GM19467 (cell line): ENCODE measurements at regions not wholly inside any gene's neighbourhood (a gene's known extent, or its start where the extent isn't known, plus 50 kb on each side); places are given as distances from the start of the nearest gene placed in this dataset.
"Not testable (repeated sequence)": the region's sequence is repeated elsewhere in the genome, so short reads cannot be mapped to it uniquely, and the experiment has no call there.

Experiments used
- ATAC-seq: cut with Tn5 transposase; IDR thresholded peaks from one replicate; pipeline ENCODE4 v1.9.1; 2021; ENCODE audit warnings: mild to moderate bottlenecking, moderate library complexity; ENCODE audit not compliant: unreplicated experiment

DNA sequence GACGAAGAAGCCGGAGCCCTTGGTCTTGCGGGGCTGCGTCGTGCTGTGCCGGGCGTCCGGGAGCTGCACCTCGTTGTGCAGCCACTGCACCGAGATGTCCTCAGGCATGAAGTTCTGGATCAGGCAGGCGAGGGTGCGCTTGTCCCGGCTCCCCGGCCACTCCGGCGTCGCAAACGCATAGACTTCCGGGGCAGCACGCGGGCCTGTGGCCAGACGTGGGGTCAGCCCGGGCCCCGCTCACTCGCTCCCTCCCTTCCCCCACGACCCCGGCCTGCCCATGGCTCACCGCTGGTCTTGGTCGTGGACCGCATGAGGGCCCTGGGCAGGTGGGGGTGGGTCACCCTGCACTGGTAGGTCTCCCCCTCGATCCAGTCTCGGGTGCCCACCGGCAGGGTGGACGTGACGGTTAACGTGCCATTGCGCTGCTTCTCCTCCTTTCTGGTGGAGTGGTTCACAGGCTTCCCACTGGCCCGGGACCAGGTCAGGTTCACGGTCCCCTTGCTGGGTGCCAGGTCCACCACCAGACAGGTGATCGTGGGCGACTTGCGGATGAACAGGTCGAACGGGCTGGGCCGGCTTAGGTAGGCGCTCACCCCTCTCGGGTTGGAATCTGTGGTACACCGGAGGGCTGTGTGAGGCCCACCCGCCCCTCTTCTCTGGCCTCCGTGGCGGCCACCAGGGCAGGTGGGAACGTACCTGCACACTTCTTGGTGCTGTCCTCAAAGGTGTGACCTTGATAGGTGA, 74.0 kb downstream of the TMEM121 start:
- not testable (repeated sequence) for ATAC-seq

DNA sequence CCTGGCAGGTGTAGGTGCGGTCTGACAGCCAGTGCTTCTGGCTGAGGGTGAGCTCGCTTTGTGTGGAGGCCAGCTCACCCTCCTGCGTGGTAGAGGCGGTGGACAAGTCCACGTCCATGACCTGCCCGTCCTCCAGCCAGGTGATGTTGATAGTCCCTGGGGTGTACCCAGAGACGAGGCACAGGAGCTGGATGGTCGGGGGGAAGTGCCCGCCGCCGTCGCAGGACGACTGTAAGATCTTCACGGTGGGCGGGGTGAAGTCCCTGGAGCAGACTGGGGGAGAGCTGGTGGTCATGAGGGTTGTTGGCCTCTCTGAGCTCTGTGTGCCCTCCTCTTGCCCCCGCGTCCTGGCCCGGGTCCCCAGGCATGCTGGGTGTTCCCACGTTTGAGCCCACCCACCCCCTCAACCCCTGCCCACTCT, 74.6 kb downstream of the TMEM121 start:
- ATAC-seq, result no peak

DNA sequence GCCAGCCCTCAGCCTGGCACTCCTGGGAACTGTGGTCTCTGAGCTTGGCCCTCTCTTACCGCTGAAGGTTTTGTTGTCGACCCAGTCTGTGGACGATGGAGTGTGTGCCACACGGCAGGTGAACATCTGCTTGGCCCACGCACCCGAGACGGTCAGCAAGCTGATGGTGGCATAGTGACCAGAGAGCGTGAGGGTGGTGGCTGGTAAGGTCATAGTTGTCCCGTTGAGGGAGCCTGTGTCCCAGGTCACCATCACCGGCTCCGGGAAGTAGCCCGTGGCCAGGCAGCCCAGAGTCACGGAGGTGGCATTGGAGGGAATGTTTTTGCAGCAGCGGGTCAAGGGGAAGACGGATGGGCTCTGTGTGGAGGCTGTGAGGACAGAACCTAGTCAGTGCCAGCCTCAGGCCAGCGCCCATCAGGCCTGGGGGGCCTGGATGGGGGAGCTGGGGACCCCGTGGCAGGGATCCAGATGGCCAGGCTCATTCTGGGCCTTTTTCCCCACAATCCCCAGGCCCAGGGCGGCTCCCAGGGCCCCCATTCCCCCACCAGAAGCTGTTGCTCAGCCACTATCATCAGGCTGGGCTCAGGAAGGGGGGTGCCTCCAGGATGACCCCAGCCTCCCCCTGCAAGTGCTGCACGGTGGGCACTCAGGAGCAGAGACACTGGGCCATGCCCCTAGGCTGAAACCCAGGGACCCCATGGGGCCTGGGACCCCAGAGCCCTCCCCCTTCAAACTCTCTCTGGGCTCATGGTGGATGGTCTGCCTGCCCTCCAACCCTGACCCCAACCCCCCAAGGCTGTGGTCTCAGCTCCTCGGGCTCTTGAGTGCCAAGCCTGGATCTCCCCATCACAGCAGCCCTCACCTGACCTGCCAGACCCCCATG, 75.2 kb downstream of the TMEM121 start:
- ATAC-seq, result no peak

DNA sequence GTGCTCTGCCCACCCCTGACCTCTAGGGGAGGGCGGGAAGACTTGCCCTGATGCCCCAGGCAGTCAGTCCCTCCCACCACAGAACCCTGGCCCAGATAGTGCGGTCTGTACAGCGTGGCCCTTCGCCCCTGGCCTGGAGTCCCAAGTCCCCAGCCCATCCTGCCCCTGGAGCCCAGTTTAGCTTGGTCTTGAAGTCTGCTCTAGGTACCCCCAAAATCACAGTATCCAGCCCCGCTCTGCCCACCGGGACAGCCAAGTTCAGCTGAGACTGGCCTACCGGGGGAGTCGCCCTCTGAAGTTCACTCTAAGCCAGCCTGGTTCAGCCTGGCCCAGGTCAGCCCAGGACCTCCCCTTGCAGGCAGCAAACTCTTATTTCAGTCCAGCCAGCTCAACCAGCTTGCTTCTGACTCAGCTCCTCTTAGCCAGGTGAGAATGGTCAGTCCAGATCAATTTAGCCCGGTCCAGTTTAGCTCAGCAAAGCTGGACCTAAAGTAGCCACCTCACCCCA, 75.9 kb downstream of the TMEM121 start:
- ATAC-seq, result no peak

DNA sequence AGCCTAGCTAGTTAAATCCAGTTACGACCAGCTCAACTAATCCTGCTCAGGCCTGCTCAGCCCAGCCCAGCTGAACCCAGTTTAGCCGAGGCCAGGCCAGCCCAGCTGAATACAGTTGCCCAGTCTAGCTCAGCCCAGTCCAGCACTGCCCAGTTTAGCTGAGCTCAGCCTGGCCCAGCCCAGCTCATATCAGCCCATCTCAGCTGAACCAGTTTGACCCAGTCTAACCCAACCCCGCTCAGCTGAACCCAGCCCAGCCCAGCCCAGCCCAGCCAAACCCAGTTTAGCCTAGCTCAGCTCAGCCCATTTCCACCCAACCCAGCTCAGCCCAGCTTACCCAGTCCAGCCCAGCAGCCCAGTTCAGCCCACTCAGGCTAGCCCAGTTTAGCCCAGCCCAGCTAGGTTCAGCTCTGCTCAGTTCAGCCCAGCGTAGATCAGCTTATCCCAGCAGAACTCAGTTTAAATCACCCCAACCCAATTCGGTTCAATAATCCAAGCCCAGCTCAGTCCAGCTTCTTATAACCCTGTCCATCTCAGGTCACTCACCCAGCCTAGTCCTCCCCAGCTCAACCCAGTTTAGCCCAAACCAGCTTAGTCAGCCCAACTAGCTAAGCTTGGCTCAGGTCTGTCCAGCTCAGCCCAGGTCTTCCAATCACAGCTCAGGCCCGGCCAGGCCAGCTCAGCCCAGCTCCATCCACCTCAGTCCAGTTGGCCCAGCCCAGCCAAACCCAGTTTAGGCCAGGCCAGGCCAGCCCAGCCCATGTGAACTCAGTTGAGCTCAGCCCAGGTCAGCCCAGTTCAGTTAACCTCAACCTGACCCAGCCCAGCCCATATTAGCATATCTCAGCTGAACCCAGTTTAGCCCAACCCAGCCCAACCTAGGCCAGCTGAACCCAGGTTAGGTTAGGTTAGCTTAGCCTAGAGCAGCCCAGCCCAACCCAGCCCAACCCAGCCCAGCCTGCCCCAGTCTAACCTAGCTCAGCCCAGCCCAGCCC, 76.7 kb downstream of the TMEM121 start:
- ATAC-seq, result no peak

DNA sequence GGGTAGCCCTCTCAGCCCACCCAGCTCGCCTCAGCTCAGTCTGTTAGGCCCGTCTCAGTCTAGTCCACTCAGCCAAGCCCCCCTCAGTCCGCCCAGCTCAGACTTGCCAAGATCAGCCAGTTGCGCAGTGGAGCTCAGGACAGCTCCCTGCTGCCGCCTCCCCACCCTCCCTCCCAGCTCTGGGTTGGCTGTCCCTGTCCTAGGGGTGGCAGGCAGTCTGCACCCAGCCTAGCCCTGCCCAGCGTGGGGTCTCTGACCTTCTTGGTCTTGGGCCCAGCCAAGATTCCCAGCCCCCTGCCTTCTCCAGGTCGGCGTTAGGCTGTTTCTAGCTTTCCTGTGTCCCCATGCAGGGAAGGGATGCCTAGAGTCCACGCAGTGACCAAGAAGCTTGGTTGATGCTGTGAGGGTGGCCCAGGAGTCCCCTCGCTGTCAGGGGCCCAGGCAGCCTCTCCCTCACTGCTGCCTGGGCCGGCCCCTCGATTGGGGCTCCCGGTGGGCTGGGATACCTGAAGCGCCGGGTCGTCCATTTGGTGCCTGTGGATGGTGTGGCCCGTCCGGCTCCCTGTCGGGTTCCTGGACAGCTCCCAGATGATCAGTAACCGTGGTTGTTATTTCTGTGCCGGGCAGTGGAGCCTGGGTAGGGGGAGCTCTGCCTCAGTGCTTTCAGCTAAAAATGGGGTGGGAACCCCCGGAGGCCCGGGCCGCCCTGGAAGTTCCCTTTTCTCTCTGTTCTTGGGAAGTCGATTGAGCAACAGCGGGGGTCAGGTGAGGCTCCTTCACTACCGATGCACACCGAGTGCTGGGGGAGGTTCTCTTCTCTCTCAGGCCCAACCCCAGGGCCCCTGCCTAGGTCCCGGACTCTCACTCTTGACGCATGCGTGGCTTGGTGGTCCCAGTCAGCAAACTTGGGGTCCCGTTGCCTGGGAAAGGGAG, 78.4 kb downstream of the TMEM121 start:
- ATAC-seq, result not testable (repeated sequence)

DNA sequence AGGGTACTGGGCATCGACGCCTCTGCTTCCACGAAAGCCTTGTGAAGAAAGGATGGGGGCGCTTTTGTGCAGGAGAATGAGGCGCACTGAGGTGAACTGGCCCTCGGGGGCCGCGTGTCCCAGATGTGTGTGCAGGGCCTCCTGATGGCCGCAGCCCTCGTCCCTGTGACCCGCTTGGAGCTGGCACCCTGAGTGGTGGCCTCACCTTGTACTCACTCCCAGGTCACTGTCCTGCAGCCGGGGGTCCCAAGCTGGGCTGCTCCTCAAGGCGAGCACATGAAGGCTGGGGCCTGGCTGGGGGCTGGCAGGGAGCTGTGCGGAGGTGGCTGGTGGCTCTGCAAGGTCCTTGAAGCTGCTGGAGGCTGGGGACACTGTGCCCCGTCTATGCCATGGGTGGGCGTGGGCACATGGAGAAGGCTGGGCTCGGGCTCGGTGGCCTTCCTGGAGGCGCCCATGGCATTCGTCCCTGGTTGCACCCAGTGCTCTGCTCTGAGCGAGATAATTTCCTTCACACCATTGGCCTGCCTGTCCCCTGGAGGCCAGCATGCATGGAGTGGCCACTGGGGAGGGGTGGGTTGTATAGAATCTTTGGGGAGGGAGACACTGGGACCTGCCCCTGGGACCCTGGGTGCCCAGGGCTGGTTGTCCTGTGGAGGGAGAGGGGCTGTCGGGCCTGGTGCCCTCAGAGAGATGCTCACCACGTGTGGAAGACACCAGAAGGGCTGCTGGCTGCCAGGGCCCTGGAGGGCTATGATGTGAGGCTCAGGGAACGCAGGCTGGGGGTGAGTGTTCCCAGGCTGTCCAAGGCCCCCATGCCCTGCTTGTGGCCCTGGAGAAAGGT, 79.3 kb downstream of the TMEM121 start:
- ATAC-seq, result no peak

DNA sequence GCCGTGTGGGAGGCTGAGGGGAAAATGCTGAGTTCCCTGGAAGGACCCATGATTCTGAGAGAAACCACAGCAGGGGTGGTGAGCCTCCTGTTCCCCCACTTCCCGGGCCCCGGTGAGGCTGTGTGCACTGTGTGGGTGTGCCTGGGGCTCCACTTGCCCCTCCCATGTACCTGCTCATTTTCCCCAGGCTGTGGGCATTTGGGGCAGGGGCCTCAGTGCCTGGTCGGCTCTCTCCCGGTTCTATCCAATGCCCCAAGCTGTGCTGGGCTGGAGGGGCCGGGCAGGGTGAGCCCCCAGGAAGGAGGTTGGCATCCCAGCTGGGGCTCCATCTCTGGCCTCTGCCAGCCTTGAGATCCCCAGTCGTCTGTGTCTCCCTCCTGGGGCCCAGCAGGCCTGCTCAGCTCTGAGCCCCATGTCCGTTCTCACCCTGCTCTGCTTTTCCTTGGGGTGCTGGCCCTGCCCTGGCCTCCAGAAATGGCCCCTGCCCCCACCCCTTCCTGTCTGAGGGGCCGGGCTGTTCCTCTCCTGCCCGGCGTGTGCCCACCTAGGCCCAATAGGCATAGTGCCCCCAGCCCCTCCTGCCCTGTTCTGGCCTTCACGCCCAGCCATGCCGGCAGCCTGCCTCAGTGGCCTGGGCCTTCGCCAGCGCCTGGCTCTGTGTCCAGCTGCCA, 80.1 kb downstream of the TMEM121 start:
- ATAC-seq, result not testable (repeated sequence)

DNA sequence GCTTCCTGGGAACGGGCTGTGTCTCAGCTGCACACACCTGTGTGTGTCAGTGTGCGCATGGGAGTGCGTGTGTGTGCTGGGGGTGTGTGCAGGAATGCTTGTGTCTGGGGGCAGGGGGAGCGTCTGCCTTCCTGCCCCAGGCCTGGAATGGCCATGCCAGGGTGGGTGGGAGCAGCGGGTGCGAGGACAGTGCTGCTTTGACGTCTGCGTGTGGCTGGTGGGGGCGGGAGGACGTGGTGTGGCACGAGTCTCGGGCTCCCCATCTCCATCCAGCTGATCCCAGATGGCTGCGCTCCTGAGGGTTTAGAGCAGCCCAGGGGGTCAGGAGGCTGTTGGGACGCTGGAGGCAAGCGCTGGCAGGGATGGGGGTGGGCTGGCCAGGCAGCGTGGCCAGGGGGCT, 80.6 kb downstream of the TMEM121 start:
- not testable (repeated sequence) for ATAC-seq

DNA sequence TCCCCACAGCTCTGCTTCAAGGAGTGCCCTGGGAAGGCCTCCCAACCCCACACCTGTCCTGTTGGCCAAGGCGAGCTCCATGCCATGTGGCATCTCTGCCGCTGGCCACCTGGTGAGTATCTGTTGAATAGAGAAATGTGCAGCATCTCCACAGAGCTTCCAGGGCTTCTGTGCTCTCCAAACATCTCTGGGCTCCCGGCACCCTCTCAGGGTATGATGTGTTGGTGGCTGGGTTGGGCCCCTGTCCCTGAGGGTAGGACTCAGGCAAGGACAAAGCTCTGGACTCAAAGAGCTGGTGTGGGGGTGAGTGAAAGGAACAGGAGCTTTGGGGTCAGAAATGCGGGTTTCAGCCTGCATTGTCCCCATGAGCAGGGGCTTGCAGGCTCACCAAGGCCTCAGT, 88.6 kb downstream of the TMEM121 start:
- ATAC-seq, result not testable (repeated sequence)

DNA sequence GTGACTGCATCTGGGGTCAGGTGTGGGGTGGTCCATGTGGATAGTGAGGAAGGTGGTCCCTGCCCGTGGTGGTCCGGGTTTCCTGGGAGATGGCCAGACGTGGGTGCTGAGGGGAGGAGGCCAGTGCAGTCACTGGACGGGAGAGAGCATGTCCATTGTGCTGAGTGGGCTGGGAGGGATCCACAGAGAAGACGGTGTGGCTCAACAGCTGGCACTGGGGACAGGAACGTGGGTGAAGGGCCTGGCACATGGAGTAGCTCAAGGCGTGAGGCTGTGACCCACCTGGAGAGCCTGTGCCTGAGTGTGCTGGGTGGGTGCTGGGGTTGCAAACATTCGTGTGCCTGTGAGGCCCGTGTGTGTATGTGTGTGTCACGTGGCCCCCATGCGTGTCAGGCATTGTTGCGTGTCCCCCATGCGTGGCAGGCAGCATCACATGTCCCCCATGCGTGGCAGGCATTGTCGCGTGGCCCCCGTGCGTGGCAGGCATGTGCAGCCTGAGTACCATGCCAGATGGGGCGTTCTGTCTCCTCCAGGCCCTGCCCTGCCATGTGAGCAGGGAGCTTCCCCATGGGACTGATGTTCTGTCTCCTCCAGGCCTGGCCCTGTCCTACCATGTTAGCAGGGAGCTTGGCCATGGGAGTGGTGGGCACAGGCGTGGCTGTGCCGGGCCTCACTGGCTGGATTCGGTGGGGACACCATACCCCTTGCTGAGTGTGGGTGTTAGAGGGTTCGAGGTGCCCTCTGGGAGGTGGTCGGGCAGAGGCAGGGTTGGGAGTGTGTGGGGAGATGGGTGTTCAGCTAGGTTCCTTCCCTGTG, 89.8 kb downstream of the TMEM121 start:
- ATAC-seq, result not testable (repeated sequence)

DNA sequence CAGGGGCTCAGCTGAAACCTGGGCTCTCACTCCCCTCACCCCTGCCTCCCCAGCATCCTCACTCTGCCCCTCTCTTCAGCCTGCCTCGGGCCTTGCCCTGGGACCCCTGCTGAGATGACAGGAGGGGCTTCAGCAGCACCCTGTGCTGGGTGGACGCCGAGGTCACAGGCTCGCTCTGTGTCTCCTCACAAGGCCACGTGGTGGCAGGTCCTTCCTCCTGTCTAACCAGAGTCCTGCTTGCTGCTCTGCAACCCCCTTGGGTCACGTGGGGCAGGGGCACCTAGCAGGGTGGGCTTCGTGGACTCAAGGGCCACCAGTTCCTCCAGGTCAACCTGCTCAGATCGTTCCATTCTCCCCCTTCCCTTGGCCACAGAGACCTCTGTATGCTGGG, 90.4 kb downstream of the TMEM121 start:
- no peak for ATAC-seq

DNA sequence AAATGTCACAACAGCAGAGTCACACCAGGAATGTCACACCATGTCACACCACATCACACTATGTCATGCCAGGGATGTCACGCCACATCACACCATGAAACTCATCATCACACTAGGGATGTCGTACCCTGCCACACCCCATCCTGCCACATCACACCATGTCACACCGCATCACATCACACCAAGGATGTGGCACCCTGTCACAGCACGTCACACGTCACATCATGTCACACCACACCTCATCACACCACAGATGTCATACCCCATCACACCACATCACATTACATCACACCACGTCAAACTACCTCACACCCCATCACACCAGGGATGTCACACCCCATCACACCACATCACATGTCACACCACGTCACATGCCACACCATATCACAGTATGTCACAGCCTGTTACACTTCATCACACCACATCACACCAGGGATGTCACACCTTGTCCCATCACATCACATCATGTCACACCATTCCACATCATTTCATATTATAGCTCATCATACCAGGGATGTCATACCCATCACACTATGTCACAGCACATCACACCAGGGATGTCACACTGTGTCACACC, 90.9 kb downstream of the TMEM121 start:
- no peak for ATAC-seq

DNA sequence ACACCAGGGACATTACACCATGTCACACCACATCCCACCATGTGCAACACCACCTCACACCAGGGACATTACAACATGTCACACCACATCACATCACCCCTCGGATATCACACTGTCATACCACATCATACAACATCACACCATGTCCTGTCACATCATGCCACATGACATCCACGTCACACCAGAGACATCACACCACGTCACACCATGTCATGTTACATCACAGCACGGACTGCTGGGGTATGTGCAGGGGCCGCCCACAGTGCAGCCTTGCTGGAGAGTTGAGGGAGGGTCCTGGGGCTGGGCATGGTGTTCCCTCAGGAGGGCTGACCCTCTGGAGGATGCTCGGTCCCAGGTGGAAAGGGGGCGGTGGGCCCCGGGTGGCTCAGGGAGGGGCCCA, 91.4 kb downstream of the TMEM121 start:
- not testable (repeated sequence) for ATAC-seq

DNA sequence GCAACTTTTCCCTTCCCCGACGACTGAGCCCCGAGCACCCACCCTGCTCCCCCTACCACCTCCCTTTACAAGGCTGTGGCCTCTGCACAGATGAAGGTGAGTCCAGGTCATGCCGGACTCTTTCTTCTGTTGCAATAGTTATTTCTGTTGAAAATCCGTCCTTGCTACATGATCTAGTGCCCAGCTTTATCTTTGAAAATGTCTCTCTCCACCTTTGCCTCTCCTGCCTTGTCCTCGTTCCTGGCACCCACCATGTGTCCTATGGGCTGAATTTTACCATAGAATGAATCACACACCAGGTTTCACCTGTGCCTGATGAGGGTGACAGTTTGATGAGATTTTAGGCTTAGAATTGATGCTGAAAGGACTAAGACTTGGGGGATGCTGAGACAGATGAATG, 92.9 kb downstream of the TMEM121 start:
- ATAC-seq, result not testable (repeated sequence)

DNA sequence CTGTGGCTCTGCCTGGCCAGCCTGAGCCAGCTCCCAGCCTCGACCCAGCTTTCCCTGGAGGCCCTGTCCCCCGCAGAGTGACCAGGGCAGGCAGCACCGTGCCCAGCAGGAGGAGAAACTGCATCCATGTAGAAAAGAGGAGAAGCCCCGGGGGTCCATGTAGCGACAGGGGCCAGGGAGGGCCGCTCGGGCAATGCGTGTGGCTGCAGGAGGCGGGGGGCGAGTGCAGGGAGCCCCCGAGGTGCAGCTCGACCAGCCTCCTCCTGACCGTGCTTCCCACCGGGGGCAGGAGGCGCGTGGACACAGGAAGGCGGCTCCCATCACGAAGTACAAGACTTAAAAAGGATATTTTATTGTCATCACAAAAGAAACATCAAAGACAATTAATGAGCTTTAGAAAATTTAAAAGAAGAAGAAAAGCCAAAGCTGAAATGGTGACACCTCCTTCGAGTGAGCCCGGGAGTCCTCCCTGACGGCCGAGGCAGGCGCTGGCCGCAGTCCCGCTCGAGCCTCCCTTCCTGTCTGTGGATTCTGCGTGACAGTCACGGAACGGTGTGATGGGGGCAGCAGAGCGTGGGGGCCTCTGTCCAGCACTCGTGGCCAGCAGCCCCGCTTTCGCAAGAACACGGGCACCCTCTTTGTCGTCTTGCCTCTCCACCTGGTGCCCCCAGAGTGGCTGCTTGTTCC, 93.9 kb downstream of the TMEM121 start:
- not testable (repeated sequence) for ATAC-seq
